ENCODE measurements at regions not wholly inside any gene's neighbourhood (a gene's known extent, or its start where the extent isn't known, plus 50 kb on each side); places are given as distances from the start of the nearest gene placed in this dataset.

DNA sequence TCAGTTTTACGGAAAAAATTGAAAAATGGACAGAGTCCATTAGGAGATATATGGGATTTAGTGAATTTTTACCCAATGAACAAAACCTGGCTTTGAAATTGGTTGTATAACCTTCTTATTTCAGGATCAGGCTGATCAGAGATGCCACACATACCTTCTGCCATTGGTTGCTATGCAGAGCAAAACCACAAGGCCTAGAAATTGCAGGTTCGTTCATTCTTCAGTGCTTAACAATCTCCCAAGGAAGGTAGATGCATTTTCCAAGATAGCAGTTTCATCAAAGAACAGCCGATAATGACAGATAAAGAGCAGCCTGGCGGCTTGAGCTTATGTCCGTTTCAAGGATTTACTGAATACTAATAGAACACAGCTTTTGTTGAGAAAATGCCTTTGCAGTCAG, 868.8 kb downstream of the EPHA4 start:
- intact Hi-C loops (cut with DNase I) = no loop called here
- TF ChIP-seq, protein P1, sequence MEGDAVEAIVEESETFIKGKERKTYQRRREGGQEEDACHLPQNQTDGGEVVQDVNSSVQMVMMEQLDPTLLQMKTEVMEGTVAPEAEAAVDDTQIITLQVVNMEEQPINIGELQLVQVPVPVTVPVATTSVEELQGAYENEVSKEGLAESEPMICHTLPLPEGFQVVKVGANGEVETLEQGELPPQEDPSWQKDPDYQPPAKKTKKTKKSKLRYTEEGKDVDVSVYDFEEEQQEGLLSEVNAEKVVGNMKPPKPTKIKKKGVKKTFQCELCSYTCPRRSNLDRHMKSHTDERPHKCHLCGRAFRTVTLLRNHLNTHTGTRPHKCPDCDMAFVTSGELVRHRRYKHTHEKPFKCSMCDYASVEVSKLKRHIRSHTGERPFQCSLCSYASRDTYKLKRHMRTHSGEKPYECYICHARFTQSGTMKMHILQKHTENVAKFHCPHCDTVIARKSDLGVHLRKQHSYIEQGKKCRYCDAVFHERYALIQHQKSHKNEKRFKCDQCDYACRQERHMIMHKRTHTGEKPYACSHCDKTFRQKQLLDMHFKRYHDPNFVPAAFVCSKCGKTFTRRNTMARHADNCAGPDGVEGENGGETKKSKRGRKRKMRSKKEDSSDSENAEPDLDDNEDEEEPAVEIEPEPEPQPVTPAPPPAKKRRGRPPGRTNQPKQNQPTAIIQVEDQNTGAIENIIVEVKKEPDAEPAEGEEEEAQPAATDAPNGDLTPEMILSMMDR (IDR thresholded peaks at IDR 0.05) = no peak
- Histone ChIP-seq H3K36me3 (no peaks in the 10 kb centered on the region), H3K27me3 (no peaks in the 10 kb centered on the region), H3K4me1 (no peaks in the 10 kb centered on the region), H3K9me3 (peaks cover 0 to 14% (median 0%) of the 10 kb centered on the region in 11 donors), H3K4me3 (no peak overlapping the region), H3K27ac (no peak overlapping the region)
- DNase-seq (no peak), ATAC-seq (no peak)
- WGBS, 2 donors = 89 to 90% methylated on average over 5 of the region's 5 CpGs

DNA sequence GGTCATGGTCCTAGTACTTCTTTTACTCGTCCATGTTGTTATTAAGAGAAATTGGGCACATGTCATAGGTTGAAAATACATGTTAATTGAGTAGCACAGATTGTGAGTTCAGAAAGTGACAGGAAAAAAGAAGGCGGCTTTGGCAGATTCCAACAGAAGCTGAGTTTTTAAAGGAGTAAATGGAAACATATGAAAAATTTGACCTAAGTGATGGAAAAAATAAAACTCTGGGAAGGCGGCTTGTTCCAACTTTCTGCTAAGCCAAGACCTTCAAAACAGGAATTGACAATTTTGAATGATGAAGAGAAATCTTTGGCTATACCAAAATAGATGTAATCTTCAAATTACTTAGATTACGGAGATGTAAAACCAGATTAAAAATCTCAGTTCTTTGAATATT, 868.0 kb downstream of the EPHA4 start:
- Histone ChIP-seq H3K36me3 (no peaks in the 10 kb centered on the region), H3K4me1 (no peaks in the 10 kb centered on the region), H3K27ac (no peak overlapping the region), H3K27me3 (no peaks in the 10 kb centered on the region), H3K9me3 (peaks cover 0 to 14% (median 0%) of the 10 kb centered on the region in 11 donors), H3K4me3 (no peak overlapping the region)
- ATAC-seq (no peak), DNase-seq (no peak)
- intact Hi-C loops (cut with DNase I) = no loop called here
- WGBS, 2 donors = 95 to 96% methylated on average over 4 of the region's 4 CpGs
- TF ChIP-seq, protein P1 (IDR thresholded peaks at IDR 0.05) = no peak

DNA sequence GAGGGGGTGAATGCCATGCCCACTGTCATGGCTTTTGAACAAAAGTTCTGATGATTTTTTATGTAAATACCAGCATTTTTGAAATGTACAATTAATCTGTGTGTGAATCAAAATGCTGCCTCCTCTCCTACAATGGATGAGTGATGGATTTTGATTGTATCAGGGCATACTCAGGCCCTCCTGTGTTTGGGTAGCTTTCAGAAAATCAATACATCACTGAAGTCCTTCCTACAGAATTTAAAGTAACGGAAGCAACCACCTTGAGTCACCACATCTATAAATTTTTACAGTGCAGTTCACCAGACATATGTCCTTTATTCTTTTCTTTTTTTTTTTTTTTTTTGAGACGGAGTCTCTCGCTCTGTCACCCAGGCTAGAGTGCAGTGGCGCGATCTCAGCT, 867.3 kb downstream of the EPHA4 start:
- Histone ChIP-seq H3K9me3 (peaks cover 0 to 14% (median 0%) of the 10 kb centered on the region in 11 donors), H3K27ac (no peak overlapping the region), H3K4me3 (no peak overlapping the region), H3K27me3 (no peaks in the 10 kb centered on the region), H3K36me3 (no peaks in the 10 kb centered on the region), H3K4me1 (no peaks in the 10 kb centered on the region)
- intact Hi-C loops (cut with DNase I) = no loop called here
- WGBS, 2 donors = 88 to 94% methylated on average over 5 of the region's 5 CpGs
- no peak for ATAC-seq
- TF ChIP-seq, protein P1 (IDR thresholded peaks at IDR 0.05) = no peak
- no peak for DNase-seq

DNA sequence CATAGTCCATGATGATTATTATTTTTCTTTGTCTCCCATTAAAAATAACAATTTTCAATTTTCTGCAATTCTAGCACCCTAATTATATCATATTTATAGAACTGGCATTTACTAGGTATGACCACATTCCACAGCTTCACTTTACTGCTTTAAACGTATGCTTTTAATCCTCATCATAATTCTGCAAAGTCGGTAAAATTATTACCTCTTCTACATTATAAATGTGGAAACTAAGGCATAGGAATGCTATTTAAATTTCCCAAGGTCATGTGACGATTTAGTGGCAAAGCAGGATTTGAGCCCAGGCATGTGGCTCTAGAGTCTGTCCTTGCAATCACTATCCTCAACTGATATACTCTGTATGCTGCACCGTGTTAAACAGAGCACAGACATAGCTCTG, 866.4 kb downstream of the EPHA4 start:
- Histone ChIP-seq H3K9me3 (peaks cover 0 to 13% (median 0%) of the 10 kb centered on the region in 11 donors), H3K27me3 (no peaks in the 10 kb centered on the region), H3K4me3 (no peak overlapping the region), H3K36me3 (no peaks in the 10 kb centered on the region), H3K27ac (no peak overlapping the region), H3K4me1 (no peaks in the 10 kb centered on the region)
- TF ChIP-seq, protein P1 (IDR thresholded peaks at IDR 0.05) = no peak
- no peak for ATAC-seq
- 79 to 82% methylated on average over 4 of the region's 4 CpGs for WGBS, 2 donors
- DNase-seq = no peak
- intact Hi-C loops (cut with DNase I) = no loop called here

Measured in heart right ventricle (tissue), 16 donors.